Erythroblast (primary cell): ENCODE measurements at regions not wholly inside any gene's neighbourhood (a gene's known extent, or its start where the extent isn't known, plus 50 kb on each side); places are given as distances from the start of the nearest gene placed in this dataset.
A peak's percentile ranks its signal among the peaks of the same experiment; 100 is the strongest.
"Not testable (repeated sequence)": the region's sequence is repeated elsewhere in the genome, so short reads cannot be mapped to it uniquely, and the experiment has no call there.

Experiments
- DNase-seq, 2 experiments: peaks; one replicate each; lab custom pipeline; 2025; lab: John Stamatoyannopoulos, UW

- DNase-seq: not testable (repeated sequence)
Measured at GRCh38 chr1:149700220-149700619, 82.3 kb upstream of the FCGR1A start.

- DNase-seq: not testable (repeated sequence)
Measured at GRCh38 chr1:149700677-149701567, 81.6 kb upstream of the FCGR1A start.

GRCh38 chr1:149708192-149708853, 74.2 kb upstream of the FCGR1A start:
- peak; percentile 84 to 92 for DNase-seq

GRCh38 chr1:149711651-149712050, 70.8 kb upstream of the FCGR1A start:
- not testable (repeated sequence) for DNase-seq

GRCh38 chr1:149712154-149712927, 70.2 kb upstream of the FCGR1A start:
- DNase-seq: peak; percentile 80 to 90

GRCh38 chr1:149713513-149713912, 69.0 kb upstream of the FCGR1A start:
- DNase-seq: not testable (repeated sequence)

- not testable (repeated sequence) for DNase-seq
Measured at GRCh38 chr1:149713952-149714351, 68.5 kb upstream of the FCGR1A start.

- not testable (repeated sequence) for DNase-seq
Measured at GRCh38 chr1:149724618-149725302, 57.7 kb upstream of the FCGR1A start.

- DNase-seq: not testable (repeated sequence)
Measured at GRCh38 chr1:149726688-149727087, 55.8 kb upstream of the FCGR1A start.

- not testable (repeated sequence) for DNase-seq
Measured at GRCh38 chr1:149728598-149728997, 53.9 kb upstream of the FCGR1A start.
